GM18907 (cell line): ENCODE measurements at regions not wholly inside any gene's neighbourhood (a gene's known extent, or its start where the extent isn't known, plus 50 kb on each side); places are given as distances from the start of the nearest gene placed in this dataset.
"Not testable (repeated sequence)": the region's sequence is repeated elsewhere in the genome, so short reads cannot be mapped to it uniquely, and the experiment has no call there.

Experiments
- ATAC-seq: cut with Tn5 transposase; IDR thresholded peaks from one replicate; pipeline ENCODE4 v1.9.1; 2021; ENCODE audit warnings: mild to moderate bottlenecking, moderate library complexity; ENCODE audit not compliant: unreplicated experiment

DNA sequence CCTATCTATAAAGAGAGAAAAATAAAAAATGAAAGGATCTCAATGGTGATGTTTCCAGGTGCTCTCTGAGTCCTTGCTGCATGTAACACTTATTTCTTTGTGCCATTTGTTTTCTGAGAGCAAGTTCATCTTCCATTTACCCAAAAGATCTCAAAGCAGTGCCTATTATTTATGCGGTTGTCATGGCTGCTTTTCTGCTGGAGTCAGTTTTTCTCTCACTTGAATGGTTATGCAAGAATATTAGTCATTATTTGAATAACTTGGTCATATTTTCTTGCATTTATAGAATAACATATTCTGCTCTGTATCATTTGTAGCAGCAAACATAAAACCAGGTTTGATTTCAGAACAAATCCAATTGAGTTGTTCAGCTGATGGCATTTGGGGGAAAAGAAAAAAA is 141.8 kb upstream of the G2E3 start:
- ATAC-seq = no peak

GRCh38 chr14:30417999-30418398 is 141.0 kb upstream of the G2E3 start:
- no peak for ATAC-seq

- ATAC-seq = no peak
These were observed 139.9 kb upstream of the G2E3 start for GRCh38 chr14:30419037-30419436.

DNA sequence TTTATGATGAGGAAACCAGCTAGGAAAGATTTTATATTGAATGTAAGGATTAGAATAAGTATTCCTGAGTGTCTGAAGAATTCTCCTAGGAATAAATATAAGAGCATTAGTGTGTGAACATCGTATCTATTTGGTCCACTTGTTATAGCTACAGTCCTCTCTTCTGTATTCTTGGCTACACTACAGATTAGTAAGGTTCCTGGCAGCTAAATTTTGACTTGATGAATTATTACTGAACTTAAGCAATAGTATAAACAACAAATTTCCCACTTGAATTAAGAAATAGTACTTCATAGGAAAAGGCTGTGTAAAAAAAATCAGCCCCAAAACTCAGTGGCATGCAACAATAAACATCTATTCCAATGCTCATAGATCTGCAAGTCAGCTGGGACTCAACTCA is 138.4 kb upstream of the G2E3 start:
- no peak for ATAC-seq

- no peak for ATAC-seq
These were observed 132.5 kb upstream of the G2E3 start for GRCh38 chr14:30426463-30426862.

GRCh38 chr14:30427401-30427800 is 131.6 kb upstream of the G2E3 start:
- ATAC-seq = no peak

DNA sequence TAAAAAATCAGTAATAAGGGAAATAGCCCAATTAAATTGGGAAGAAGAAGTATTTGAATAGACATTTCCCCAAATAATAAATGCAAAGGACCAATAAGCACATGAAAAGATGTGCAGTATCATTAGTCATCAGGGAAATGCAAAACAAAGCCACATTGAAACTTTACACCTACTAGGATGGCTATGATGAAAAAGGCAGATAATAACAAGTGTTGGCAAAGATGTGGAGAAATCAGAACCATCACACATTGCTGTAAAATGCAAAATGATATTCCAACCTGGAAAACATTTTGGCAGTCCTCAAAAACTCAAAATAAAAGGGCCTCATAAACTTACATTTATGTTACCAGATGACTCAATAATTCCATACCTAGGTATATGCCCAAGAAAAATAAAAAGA is 131.1 kb upstream of the G2E3 start:
- no peak for ATAC-seq

GRCh38 chr14:30431552-30431951 is 127.4 kb upstream of the G2E3 start:
- no peak for ATAC-seq

- no peak for ATAC-seq
These were observed 118.0 kb upstream of the G2E3 start for GRCh38 chr14:30440961-30441360.

- ATAC-seq = no peak
These were observed 115.5 kb upstream of the G2E3 start for GRCh38 chr14:30443368-30444007.

- no peak for ATAC-seq
These were observed 114.5 kb upstream of the G2E3 start for GRCh38 chr14:30444451-30444850.

DNA sequence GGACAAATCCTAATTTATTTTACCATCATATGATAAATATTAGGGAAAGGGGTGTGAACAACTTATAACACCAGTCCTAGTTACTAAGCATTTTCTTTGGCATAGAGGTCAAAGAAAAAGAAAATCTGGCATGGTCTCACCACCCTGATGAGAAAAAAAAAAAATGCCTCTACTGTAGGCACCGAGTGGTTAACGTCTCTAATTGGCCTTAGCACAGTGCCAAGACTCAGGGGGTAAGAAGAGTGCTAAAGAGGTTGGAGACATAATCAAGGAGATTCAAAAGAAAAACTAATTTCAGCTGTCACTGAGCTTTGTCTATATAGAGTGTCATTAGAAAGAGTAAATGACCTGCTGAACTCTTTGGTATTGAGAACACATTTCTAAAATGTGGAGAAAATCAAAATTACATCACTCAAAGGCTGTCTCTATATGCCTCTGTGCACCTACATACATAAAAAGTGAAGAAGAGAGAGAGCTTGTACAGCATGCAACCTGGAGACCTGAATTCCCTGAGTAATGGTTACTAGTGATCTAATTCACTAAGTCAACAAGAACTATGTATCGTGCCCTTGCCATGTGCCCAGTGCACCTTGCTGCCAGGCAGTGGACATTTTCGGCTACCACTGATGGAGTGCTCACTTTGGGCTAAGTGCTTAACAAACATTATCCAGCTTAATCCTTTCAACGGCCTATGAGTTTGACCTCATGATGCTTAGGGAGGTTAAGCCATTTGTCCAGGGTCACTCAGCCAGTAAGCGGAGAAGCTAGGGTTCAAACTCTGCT is 113.8 kb upstream of the G2E3 start:
- no peak for ATAC-seq

- no peak for ATAC-seq
These were observed 113.1 kb upstream of the G2E3 start for GRCh38 chr14:30445852-30446251.

- no peak for ATAC-seq
These were observed 108.1 kb upstream of the G2E3 start for GRCh38 chr14:30450631-30451545.

- ATAC-seq = no peak
These were observed 102.7 kb upstream of the G2E3 start for GRCh38 chr14:30456296-30456695.

DNA sequence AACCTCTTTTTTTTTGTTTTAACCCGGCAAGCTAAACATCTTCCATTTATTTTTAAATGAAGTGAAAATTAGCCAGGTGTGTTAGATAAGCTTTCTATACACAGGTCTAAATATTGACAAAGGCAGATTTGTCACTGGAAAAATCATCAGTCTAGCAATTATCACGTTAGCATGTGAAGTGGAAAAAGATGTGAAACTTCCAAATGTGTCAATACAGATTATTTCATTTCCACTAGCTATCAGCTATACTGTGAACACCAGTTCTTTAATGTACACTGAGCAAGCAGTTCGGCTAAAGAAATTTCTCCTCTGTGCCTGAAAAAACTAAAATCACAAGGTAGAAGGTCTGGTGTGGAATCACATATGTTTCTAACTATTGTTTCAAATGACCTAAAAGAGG is 96.6 kb upstream of the G2E3 start:
- no peak for ATAC-seq

GRCh38 chr14:30464481-30464880 is 94.5 kb upstream of the G2E3 start:
- no peak for ATAC-seq

DNA sequence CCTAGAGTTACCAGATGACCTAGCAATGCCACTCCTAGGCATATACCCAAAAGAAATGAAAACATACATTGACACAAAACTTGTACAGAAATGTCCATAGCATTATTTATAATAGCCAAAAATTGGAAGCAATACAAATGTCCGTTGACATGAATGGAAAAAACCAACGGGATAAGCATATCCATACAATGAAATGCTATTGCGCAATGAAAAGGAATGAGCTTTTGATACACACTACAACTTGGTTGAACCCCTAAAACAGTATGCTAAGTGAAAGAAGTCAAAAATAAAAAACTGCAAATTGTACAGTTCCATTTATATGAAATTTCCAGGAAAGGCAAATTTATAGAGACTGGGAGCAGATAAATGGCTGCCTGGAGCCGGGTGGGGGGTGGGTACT is 90.6 kb upstream of the G2E3 start:
- no peak for ATAC-seq

- ATAC-seq = no peak
These were observed 87.0 kb upstream of the G2E3 start for GRCh38 chr14:30471980-30472379.

DNA sequence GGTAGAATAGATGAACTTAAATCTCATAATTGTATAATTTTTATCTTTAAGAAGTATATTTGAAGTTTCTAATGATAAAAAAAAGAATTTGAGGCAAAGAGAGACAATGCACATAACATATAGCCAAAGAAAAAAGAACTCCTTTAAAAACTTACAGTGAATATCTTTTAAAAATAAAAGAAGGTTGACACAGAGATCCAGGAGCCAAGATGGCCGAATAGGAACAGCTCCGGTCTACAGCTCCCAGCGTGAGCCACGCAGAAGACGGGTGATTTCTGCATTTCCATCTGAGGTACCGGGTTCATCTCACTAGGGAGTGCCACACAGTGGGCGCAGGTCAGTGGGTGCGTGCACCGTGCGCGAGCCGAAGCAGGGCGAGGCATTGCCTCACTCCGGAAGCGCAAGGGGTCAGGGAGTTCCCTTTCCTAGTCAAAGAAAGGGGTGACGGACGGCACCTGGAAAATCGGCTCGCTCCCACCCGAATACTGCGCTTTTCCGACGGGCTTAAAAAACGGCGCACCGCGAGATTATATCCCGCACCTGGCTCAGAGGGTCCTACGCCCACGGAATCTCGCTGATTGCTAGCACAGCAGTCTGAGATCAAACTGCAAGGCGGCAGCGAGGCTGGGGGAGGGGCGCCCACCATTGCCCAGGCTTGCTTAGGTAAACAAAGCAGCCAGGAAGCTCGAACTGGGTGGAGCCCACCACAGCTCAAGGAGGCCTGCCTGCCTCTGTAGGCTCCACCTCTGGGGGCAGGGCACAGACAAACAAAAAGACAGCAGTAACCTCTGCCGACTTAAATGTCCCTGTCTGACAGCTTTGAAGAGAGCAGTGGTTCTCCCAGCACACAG is 84.9 kb upstream of the G2E3 start:
- not testable (repeated sequence) for ATAC-seq

DNA sequence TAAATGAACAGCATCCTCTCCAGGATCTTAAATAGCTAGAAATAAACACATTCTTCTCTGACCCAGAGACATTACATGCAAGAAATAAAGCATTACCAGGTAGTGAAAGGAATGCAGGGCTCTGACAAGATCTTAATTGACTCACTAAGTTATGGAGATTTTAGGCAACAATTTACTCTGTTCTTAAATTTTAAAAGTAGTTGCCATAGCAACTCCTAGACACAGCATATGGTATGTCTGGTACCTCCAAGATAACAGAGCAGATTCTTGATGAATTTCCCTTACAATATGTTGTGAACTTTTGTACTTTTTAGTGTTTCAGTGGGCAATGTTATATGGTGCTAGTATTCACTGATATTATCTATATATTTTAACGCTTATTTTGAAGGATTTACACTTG is 76.7 kb upstream of the G2E3 start:
- no peak for ATAC-seq
